Heart left ventricle (tissue), 16 donors: ENCODE measurements at regions not wholly inside any gene's neighbourhood (a gene's known extent, or its start where the extent isn't known, plus 50 kb on each side); places are given as distances from the start of the nearest gene placed in this dataset.

ENCODE experiments used
- ATAC-seq, 4 donors: fragments of 200-7000 bp; cut with Tn5 transposase; one replicate each; pipeline ENCODE4 v1.9.1; 2020 to 2022; ENCODE audit warnings: moderate library complexity in 4 of 4, mild to moderate bottlenecking in 3 of 4, moderate number of reproducible peaks in 1 of 4
- DNase-seq, 5 donors: peaks; one replicate each; pipeline ENCODE4 v3.0.0-alpha.2; 2020
- H3K27ac ChIP-seq, 12 donors: fragments of 200-600 bp; sonication (generic) in 4 of 12; one replicate each; pipeline versions ENCODE4 v1.5.0 to v1.8.0; 2016 to 2022; ENCODE audit warnings: mild to moderate bottlenecking in 2 of 12
- H3K27me3 ChIP-seq, 9 donors: fragments of 200-600 bp; sonication (generic) in 2 of 9; one replicate each; pipeline versions ENCODE4 v1.5.1 to v1.8.0; 2016 to 2022; ENCODE audit warnings: mild to moderate bottlenecking in 3 of 9
- H3K36me3 ChIP-seq, 9 donors: fragments of 200-600 bp; sonication (generic) in 2 of 9; one replicate each; pipeline versions ENCODE4 v1.5.0 to v1.8.0; 2018 to 2022; ENCODE audit warnings: mild to moderate bottlenecking in 2 of 9
- H3K4me1 ChIP-seq, 12 donors: fragments of 200-600 bp; sonication (generic) in 4 of 12; one replicate each; pipeline versions ENCODE4 v1.5.0 to v1.8.0; 2016 to 2022; ENCODE audit warnings: mild to moderate bottlenecking in 3 of 12
- H3K4me3 ChIP-seq, 12 donors: fragments of 200-600 bp; sonication (generic) in 4 of 12; one replicate each; pipeline versions ENCODE4 v1.5.0 to v1.8.0; 2017 to 2022; ENCODE audit warnings: mild to moderate bottlenecking in 9 of 12, moderate library complexity in 4 of 12
- H3K9me3 ChIP-seq, 12 donors: fragments of 200-600 bp; sonication (generic) in 4 of 12; one replicate each; pipeline versions ENCODE4 v1.5.0 to v1.8.0; 2016 to 2022; ENCODE audit warnings: mild to moderate bottlenecking in 1 of 12
- POLR2A ChIP-seq, 2 donors: fragments of 450-650 bp; IDR thresholded peaks; one replicate each; pipeline ENCODE4 v1.6.1; 2017; ENCODE audit warnings: antibody characterized with exemption in 2 of 2, mild to moderate bottlenecking in 2 of 2, moderate library complexity in 2 of 2
- WGBS, 4 donors: extraction: QIAGEN DNeasy Blood & Tissue Kit in 2 of 4; methylation state at CpG; one replicate each; pipeline versions ENCODE4 v1.1.5 to v1.1.7; 2013 to 2018; 5-methylcytosine and 5-hydroxymethylcytosine counted together
- intact Hi-C, 10 donors: fragments of 100-400 bp; cut with DNase I; formaldehyde crosslinking; loops; one replicate each; pipeline versions ENCODE4 v1.11.1 to v1.14.2; 2022
- TF ChIP-seq, protein P1 (sequence below), 12 donors: fragments of 200-600 bp; sonication (generic) in 4 of 12; IDR thresholded peaks; one replicate each; pipeline versions ENCODE4 v1.5.0 to v1.8.0; 2018 to 2022; ENCODE audit warnings: antibody characterized with exemption in 12 of 12, mild to moderate bottlenecking in 5 of 12
- donor health status: ischemic (EF 13 %, LVEDD 7.1; RV severe dilation, severe dysfunction).
- donor health status: healthy with polysubstance abuse.
- donor health status: DM: no; HTN: yes; CAD: no.
- donor health status: DM: no; HTN: no; CAD: no.
- donor health status: ischemic (EF 25% LVEDD 6.9; RV normal size, moderate dysfunction).
- donor health status: ischemic (EF 25% LVEDD 5.7; RV mildly dilated, moderate dysfunction).
- donor health status: healthy.
- donor health status: DM: yes; HTN: yes; CAD: no.
- donor health status: ischemic (EF 35%, LVEDD 5.7; RV mildly dilated, moderate dysfunction).
- donor health status: nonischemic (EF 11% LVEDD 7.7; RV severe dilation, severe dysfunction).
- donor health status: DM: yes; HTN: yes; CAD: no.
- donor health status: PGD.
- donor health status: ischemic (EF 29% LVEDD 5.4; RV normal size, mild dysfunction).
- donor health status: nonischemic (EF 23%, LVEDD 6.1; RV moderate dilation, normal function).

DNA sequence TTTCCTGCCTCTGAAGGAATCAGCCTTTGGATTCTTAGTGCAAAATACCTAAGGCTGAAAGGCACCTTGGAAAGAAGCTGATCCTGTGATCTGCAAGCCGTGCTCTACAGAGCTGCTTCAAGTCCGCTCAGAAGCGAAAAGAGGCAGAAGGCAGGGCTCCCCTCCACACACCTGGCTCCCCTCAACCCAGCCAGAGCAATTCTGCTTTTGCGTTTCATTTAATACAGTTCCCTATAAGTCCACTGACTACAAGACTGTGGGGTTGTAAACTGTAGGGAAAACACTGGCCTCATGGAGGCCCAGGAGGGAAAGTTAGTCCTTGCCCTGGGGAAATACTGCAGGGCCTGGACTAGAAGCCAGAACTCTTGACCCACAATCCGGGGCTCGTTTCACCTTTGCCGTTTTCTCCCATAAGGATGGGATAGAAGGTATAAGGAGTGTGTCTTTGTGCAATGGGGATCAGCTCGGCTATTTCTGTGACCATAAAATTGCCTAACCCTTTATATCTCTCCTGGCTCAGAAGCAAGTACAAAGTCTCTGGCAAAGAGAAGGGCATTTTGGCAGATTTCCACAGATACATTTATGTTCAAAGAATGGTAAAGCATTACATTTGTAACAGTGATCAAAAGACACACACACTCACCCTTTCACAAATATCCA lies 95.8 kb upstream of the TEX51 start:
- H3K27me3 ChIP-seq, result no peaks in the 10 kb centered on the region
- H3K4me1 ChIP-seq, result no peaks in the 10 kb centered on the region
- H3K4me3 ChIP-seq, result no peak overlapping the region
- H3K9me3 ChIP-seq, result no peaks in the 10 kb centered on the region
- intact Hi-C loops, result no loop called here
- peak in 1 of 5 donors; percentile 2 for DNase-seq
- H3K27ac ChIP-seq, result no peak overlapping the region
- 88 to 95% (median 92%) methylated on average over 8 of the region's 8 CpGs for WGBS, 4 donors
- H3K36me3 ChIP-seq, result no peaks in the 10 kb centered on the region
- TF ChIP-seq, protein P1, sequence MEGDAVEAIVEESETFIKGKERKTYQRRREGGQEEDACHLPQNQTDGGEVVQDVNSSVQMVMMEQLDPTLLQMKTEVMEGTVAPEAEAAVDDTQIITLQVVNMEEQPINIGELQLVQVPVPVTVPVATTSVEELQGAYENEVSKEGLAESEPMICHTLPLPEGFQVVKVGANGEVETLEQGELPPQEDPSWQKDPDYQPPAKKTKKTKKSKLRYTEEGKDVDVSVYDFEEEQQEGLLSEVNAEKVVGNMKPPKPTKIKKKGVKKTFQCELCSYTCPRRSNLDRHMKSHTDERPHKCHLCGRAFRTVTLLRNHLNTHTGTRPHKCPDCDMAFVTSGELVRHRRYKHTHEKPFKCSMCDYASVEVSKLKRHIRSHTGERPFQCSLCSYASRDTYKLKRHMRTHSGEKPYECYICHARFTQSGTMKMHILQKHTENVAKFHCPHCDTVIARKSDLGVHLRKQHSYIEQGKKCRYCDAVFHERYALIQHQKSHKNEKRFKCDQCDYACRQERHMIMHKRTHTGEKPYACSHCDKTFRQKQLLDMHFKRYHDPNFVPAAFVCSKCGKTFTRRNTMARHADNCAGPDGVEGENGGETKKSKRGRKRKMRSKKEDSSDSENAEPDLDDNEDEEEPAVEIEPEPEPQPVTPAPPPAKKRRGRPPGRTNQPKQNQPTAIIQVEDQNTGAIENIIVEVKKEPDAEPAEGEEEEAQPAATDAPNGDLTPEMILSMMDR (IDR thresholded peaks at IDR 0.05), result no peak
- no peak for TF ChIP-seq POLR2A (IDR thresholded peaks at IDR 0.05)
- ATAC-seq, result no peak

DNA sequence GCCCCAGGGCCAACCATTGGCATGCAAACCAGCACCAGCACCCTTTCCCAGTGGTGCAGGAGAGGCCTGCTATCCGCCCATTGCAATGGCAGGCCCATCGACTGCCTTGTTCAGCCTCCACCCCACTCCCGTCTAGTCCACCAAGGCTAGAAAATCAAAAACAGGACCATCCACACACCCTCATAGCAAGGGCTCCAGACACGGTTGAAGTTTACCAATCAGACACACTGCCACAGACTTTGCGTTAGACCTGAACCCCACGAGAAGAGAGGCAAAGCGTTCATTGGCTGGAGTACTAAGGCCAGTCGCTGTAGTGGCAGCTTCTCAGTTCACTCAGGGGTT lies 95.3 kb upstream of the TEX51 start:
- intact Hi-C loops, result no loop called here
- DNase-seq, result peak in 1 of 5 donors; percentile 1
- no peaks in the 10 kb centered on the region for H3K27me3 ChIP-seq
- H3K27ac ChIP-seq, result no peak overlapping the region
- H3K4me1 ChIP-seq, result no peaks in the 10 kb centered on the region
- H3K4me3 ChIP-seq, result no peak overlapping the region
- ATAC-seq, result no peak
- WGBS, 4 donors, result 69 to 90% (median 83%) methylated on average over 8 of the region's 8 CpGs
- TF ChIP-seq POLR2A (IDR thresholded peaks at IDR 0.05), result no peak
- TF ChIP-seq, protein P1 (IDR thresholded peaks at IDR 0.05), result no peak
- H3K36me3 ChIP-seq, result no peaks in the 10 kb centered on the region
- no peaks in the 10 kb centered on the region for H3K9me3 ChIP-seq

DNA sequence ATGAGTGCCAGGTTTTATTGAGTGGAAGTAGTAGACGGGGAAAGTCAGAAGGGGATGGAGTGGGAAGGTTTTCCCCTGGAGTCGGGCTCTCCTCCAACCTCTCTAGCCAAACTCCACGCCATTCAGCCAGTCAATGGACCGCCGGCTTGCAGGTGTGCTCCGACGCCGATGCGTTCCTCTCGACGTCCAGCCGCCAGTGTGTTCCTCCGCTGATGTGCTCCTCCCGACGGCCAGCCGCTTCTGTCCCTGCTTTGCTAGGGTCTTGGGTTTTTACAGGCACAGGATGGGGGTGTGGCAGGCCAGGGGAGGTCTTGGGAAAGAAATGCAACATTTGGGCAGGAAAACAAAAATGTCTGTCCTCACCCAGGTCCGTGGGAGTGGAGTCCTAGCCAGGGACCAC lies 94.3 kb upstream of the TEX51 start:
- TF ChIP-seq POLR2A (IDR thresholded peaks at IDR 0.05), result no peak
- TF ChIP-seq, protein P1 (IDR thresholded peaks at IDR 0.05), result no peak
- ATAC-seq (no peak), DNase-seq (no peak)
- H3K27ac ChIP-seq, result no peak overlapping the region
- intact Hi-C loops, result no loop called here
- no peak overlapping the region for H3K4me3 ChIP-seq
- H3K27me3 ChIP-seq, result no peaks in the 10 kb centered on the region
- no peaks in the 10 kb centered on the region for H3K9me3 ChIP-seq
- WGBS, 4 donors, result 86 to 89% (median 87%) methylated on average over 17 of the region's 17 CpGs
- no peaks in the 10 kb centered on the region for H3K36me3 ChIP-seq
- no peaks in the 10 kb centered on the region for H3K4me1 ChIP-seq

DNA sequence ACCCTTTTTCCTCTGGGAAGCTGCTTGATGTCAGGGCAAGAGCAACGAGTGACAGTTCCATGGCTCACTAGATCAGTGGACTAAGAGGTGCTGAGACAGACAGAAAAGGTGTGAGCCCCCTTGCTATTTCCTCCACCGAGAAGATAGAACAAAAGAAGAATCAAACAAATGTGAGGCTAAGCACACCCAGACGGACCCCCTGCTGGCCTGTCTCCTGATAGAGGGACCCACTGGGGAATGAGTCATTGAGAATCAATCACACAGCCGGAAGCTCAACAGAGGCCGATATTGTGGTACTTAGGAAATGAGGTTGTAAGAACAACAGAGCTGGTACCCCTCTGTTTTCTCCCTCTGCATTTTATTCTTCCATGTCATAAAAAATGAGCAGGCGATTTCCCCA lies 89.8 kb upstream of the TEX51 start:
- intact Hi-C loops, result no loop called here
- WGBS, 4 donors, result 12 to 19% (median 16%) methylated on average over 6 of the region's 6 CpGs
- Histone ChIP-seq H3K36me3 (no peaks in the 10 kb centered on the region), H3K4me1 (no peaks in the 10 kb centered on the region), H3K27ac (no peak overlapping the region), H3K4me3 (no peak overlapping the region), H3K27me3 (no peaks in the 10 kb centered on the region), H3K9me3 (peaks cover 0 to 12% (median 0%) of the 10 kb centered on the region in 12 donors)
- TF ChIP-seq, protein P1 (IDR thresholded peaks at IDR 0.05), result no peak
- no peak for TF ChIP-seq POLR2A (IDR thresholded peaks at IDR 0.05)
- ATAC-seq, result no peak
- DNase-seq, result no peak
